ENCODE measurements at regions not wholly inside any gene's neighbourhood (a gene's known extent, or its start where the extent isn't known, plus 50 kb on each side); places are given as distances from the start of the nearest gene placed in this dataset.
"Not testable (repeated sequence)": the region's sequence is repeated elsewhere in the genome, so short reads cannot be mapped to it uniquely, and the experiment has no call there.

DNA sequence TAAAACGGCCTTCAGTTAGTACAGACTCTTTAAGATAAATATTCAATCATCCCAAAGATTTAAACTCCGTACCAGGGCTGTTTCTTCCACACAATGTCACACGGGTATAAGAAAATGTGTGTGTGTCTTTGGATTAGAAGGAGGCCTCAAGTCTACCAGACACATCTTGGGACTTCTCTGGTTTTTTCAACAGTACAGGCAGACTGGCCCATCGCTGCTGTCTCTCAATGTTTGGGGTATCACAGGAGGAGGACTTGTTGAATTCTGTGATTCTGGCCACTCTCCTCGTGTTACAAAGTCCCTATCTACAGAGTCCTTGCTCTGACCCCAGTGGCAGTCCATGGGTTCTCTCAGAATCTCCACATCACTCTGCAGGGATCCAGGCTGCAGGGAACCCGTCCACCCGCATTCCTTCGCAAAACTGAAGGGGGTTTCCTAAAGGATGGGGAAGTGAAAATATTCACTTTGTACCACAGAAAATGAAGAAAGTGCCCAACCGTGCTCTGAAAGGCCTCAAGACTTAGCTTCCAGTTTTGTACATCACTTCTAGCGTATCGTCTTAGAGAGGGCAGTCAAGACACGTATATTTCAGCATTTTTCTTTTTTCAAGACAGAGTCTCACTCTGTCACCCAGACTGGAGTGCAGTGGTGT is 373.2 kb downstream of the NPIPA8 start:
- Mint-ChIP-seq H3K27ac (peak overlapping the region; percentile 32), H3K36me3 (no peaks in the 10 kb centered on the region), H3K27me3 (no peaks in the 10 kb centered on the region), H3K4me3 (no peak overlapping the region), H3K4me1 (ENCODE audit: unreplicated experiment) (peaks cover 27% of the 10 kb centered on the region), H3K9me3 (peaks cover 22% of the 10 kb centered on the region)
- no peak for DNase-seq (ENCODE audit: extremely low spot score, unreplicated experiment)
- TF ChIP-seq, protein P1, sequence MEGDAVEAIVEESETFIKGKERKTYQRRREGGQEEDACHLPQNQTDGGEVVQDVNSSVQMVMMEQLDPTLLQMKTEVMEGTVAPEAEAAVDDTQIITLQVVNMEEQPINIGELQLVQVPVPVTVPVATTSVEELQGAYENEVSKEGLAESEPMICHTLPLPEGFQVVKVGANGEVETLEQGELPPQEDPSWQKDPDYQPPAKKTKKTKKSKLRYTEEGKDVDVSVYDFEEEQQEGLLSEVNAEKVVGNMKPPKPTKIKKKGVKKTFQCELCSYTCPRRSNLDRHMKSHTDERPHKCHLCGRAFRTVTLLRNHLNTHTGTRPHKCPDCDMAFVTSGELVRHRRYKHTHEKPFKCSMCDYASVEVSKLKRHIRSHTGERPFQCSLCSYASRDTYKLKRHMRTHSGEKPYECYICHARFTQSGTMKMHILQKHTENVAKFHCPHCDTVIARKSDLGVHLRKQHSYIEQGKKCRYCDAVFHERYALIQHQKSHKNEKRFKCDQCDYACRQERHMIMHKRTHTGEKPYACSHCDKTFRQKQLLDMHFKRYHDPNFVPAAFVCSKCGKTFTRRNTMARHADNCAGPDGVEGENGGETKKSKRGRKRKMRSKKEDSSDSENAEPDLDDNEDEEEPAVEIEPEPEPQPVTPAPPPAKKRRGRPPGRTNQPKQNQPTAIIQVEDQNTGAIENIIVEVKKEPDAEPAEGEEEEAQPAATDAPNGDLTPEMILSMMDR (conservative IDR thresholded peaks at IDR 0.05), result no peak

DNA sequence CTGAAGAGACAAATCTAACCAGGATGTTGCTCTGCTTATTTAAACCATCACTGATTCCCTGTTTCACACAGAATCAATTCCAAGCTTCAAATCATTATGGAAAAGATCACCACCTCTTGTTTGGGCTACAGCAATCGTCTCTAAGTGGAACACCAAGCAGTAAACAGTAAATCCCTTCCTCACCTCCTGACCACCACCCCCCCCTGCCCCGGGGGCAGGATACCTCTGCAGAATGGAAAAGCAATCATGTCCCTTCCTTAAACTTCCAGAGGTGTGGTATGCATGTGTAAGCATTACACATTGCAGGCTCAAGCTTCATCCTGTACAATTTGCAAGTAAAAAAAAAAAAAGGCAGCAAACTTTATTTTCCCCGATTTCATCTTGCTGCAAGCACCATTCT is 373.8 kb downstream of the NPIPA8 start:
- no peaks in the 10 kb centered on the region for H3K27me3 Mint-ChIP-seq
- DNase-seq (ENCODE audit: extremely low spot score, unreplicated experiment), result no peak
- TF ChIP-seq, protein P1 (conservative IDR thresholded peaks at IDR 0.05), result no peak
- H3K4me1 Mint-ChIP-seq (ENCODE audit: unreplicated experiment), result peaks cover 27% of the 10 kb centered on the region
- peaks cover 18% of the 10 kb centered on the region for H3K9me3 Mint-ChIP-seq
- H3K36me3 Mint-ChIP-seq, result no peaks in the 10 kb centered on the region
- H3K27ac Mint-ChIP-seq, result peak overlapping the region; percentile 32
- H3K4me3 Mint-ChIP-seq, result no peak overlapping the region

DNA sequence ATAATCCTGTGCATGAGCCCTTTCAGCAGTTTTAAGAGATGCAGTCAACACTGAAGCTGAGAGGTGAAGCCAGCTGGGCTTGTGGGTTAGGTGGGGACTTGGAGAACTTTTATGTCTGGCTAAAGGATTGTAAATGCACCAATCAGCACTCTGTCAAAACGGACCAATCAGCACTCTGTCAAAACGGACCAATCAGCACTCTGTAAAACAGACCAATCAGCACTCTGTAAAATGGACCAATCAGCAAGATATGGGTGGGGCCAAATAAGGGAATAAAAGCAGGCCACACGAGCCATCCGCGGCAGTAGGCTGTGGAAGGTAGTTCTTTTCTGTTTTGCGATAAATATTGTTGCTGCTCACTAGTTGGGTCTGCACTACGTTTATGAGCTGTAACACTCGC is 374.7 kb downstream of the NPIPA8 start:
- not testable (repeated sequence) for H3K27ac Mint-ChIP-seq; H3K36me3 Mint-ChIP-seq; DNase-seq (ENCODE audit: extremely low spot score, unreplicated experiment); H3K4me3 Mint-ChIP-seq; H3K27me3 Mint-ChIP-seq
- H3K9me3 Mint-ChIP-seq, result peaks cover 14% of the 10 kb centered on the region
- H3K4me1 Mint-ChIP-seq (ENCODE audit: unreplicated experiment), result peaks cover 27% of the 10 kb centered on the region

DNA sequence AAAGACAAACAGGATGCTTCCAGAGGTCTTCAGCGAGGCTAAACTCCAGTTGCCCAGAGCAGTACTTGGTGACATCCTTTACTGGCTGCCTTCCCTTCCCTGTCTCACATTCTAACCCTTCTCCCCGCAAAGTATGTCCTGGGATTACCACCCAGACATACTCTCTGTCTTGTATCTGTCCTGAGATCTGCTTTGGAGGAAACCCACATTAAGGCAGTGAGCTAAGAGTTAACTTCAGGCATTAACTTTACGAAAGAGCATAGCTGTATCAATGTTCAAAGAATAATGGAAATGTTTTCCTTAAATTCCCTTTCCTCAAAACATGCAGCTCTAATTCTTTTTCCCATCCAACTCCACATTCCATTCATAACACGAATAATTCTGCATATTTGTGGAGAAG is 385.2 kb downstream of the NPIPA8 start:
- H3K27ac Mint-ChIP-seq, result no peak overlapping the region
- no peak for DNase-seq (ENCODE audit: extremely low spot score, unreplicated experiment)
- TF ChIP-seq, protein P1 (conservative IDR thresholded peaks at IDR 0.05), result no peak
- H3K27me3 Mint-ChIP-seq, result peaks cover 15% of the 10 kb centered on the region
- H3K4me3 Mint-ChIP-seq, result no peak overlapping the region
- no peaks in the 10 kb centered on the region for H3K36me3 Mint-ChIP-seq
- H3K9me3 Mint-ChIP-seq, result no peaks in the 10 kb centered on the region
- peaks cover 21% of the 10 kb centered on the region for H3K4me1 Mint-ChIP-seq (ENCODE audit: unreplicated experiment)

DNA sequence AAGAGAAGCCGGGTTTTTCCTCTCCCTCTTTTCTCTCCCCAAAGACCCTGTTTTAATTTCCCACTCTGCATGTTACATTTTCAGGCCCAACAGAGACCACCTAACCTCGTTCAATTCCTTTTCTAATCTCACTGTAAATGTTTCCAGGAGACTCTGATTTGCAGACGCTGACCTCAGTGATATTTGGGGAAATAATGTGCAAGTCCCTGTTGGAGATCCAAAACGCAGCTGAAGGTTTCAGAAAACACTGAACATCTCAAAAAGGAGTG is 386.6 kb downstream of the NPIPA8 start:
- no peak for DNase-seq (ENCODE audit: extremely low spot score, unreplicated experiment)
- Mint-ChIP-seq H3K36me3 (no peaks in the 10 kb centered on the region), H3K27me3 (peaks cover 18% of the 10 kb centered on the region), H3K4me1 (ENCODE audit: unreplicated experiment) (peaks cover 24% of the 10 kb centered on the region), H3K27ac (no peak overlapping the region), H3K9me3 (no peaks in the 10 kb centered on the region), H3K4me3 (no peak overlapping the region)
- TF ChIP-seq, protein P1 (conservative IDR thresholded peaks at IDR 0.05), result no peak

DNA sequence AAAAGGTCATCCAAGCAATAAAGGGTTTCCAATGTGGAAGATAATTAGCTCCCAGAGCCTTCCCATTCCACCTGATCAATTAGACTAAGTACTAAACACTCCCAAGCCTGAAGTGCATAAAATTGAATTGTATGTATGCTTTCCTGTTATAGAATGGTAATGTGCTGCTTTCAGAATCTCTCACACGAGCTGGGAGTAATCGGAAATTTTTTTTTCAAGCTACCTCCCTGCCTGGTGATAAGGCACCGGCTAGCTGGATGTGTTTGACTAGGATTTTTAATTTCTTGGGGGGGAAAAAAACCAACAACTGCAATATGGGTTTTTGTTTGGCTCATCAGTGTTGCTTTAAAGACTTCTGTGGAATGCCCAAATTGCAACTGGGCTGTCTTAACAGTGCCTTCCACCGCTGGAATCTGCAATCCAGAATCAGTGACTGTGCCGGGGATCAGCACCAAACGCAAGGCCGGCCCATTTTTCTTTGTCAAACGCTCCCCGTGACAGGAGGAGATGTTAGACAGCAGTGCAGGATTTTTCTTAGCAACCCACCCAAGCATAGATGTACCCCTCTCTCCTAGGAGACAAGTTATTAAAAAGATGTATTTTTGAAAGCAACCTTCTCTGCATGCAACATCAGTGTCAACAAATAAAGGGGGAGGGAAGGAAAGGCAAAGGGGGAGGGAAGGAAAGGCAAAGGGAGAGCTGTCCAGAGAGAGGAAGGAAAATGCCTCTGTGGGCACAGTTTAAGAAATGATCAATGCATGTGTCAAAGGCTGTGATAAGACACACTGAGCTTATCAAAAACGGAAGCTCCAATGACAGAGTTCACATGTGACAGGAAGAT is 387.2 kb downstream of the NPIPA8 start:
- no peaks in the 10 kb centered on the region for H3K36me3 Mint-ChIP-seq

More for the DNA sequence above, 387.2 kb downstream of the NPIPA8 start:
- Mint-ChIP-seq H3K27ac (no peak overlapping the region), H3K4me3 (no peak overlapping the region), H3K4me1 (ENCODE audit: unreplicated experiment) (peaks cover 24% of the 10 kb centered on the region), H3K9me3 (no peaks in the 10 kb centered on the region), H3K27me3 (peaks cover 14% of the 10 kb centered on the region)
- DNase-seq (ENCODE audit: extremely low spot score, unreplicated experiment), result no peak
- TF ChIP-seq, protein P1 (conservative IDR thresholded peaks at IDR 0.05), result no peak

Measured in type B pancreatic cell (in vitro differentiated cells).